ENCODE measurements at regions not wholly inside any gene's neighbourhood (a gene's known extent, or its start where the extent isn't known, plus 50 kb on each side); places are given as distances from the start of the nearest gene placed in this dataset.

DNA sequence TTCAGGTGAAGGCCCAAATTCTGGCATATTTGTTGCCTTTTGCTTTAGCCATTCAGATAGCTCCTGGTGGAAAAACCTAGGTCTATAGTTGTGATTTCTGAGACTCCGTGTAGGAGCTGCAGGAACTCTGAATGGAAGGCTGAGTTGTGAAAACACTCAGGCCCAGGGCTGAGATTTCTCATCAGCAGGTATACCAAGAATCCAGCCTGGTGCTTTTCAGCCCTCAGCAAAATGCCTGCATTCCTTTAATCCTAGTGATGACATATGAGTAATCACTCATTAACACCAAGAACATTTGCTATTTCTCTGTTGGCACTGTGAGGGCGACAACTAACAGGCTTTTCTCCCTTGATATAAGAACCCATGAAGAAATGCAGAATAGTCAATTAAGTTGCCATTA is 546.1 kb upstream of the MAN1A1 start:
- no peak for TF ChIP-seq CTCF (IDR thresholded peaks at IDR 0.05)
- no peak for TF ChIP-seq POLR2A (IDR thresholded peaks at IDR 0.05)
- DNase-seq: no peak
- Histone ChIP-seq H3K9me3 (no peaks in the 10 kb centered on the region), H3K36me3 (no peaks in the 10 kb centered on the region), H3K27me3 (no peaks in the 10 kb centered on the region), H3K4me3 (no peak overlapping the region), H3K4me1 (no peaks in the 10 kb centered on the region), H3K27ac (no peak overlapping the region)
- intact Hi-C loops (cut with DNase I; ENCODE audit: low total_unique reads): no loop called here

DNA sequence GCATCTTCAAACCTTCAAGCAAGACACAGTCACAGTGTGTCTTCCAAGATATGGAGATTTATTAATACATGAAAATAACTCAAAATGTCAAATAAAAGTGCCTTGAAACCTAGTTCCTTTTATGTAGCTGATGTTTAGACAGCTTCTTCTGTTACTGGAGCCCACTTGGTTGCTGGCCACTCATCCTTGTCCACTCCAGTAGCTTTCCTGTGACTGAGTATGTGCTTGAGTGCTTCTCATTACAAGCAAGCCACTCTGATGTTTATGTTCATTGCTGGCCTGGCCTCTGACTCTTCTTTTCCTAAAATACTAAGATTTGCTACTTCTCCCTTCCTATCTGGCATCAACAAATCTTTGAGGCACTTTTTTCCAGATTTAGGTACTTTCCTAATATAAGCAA is 545.2 kb upstream of the MAN1A1 start:
- Histone ChIP-seq H3K27ac (no peak overlapping the region), H3K4me1 (no peaks in the 10 kb centered on the region), H3K4me3 (no peak overlapping the region), H3K27me3 (no peaks in the 10 kb centered on the region), H3K9me3 (no peaks in the 10 kb centered on the region), H3K36me3 (no peaks in the 10 kb centered on the region)
- TF ChIP-seq POLR2A (IDR thresholded peaks at IDR 0.05): no peak
- no peak for TF ChIP-seq CTCF (IDR thresholded peaks at IDR 0.05)
- no peak for DNase-seq
- intact Hi-C loops (cut with DNase I; ENCODE audit: low total_unique reads): no loop called here

DNA sequence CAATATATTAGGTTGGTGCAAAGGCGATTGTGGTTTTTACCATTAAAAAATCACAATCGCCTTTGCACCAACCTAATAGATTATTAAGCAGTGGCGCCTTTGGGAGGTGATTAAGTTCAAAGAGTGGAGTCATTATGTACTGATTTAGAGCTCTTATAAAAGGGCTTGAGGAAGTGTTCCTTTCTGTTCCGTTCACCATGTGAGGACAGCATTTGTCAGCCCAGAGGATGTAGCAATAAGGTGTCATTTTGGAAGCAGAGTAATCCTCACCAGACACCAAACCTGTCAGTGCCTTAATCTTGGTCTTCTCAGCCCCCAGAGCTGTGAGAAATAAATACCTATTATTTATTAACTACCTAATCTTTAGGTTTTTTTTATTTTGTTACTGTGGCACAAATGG is 542.1 kb upstream of the MAN1A1 start:
- Histone ChIP-seq H3K36me3 (no peaks in the 10 kb centered on the region), H3K27ac (no peak overlapping the region), H3K27me3 (no peaks in the 10 kb centered on the region), H3K4me1 (no peaks in the 10 kb centered on the region), H3K4me3 (no peak overlapping the region), H3K9me3 (no peaks in the 10 kb centered on the region)
- intact Hi-C loops (cut with DNase I; ENCODE audit: low total_unique reads): no loop called here
- no peak for TF ChIP-seq POLR2A (IDR thresholded peaks at IDR 0.05)
- TF ChIP-seq CTCF (IDR thresholded peaks at IDR 0.05): no peak
- DNase-seq: no peak

DNA sequence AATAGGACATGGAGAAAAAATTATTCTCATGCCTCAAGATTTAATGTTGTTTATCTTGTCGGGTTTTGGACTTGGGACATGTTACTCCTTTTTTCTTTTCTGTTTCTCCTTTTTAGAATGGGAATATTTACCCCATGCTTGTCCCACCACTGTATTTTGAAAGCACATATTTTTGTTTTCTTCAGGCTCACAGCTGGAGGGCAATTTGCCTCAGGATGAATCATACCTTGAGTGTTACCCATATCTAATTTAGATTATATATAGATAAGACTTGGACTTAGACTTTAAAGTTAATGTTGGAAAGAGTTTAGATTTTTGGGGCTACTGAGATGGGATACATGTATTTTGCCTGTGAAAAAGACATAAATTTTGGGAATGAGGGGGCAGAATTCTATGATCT is 541.6 kb upstream of the MAN1A1 start:
- TF ChIP-seq CTCF (IDR thresholded peaks at IDR 0.05): no peak
- no peak for TF ChIP-seq POLR2A (IDR thresholded peaks at IDR 0.05)
- no peaks in the 10 kb centered on the region for H3K36me3 ChIP-seq
- H3K27ac ChIP-seq: no peak overlapping the region
- H3K27me3 ChIP-seq: no peaks in the 10 kb centered on the region
- H3K9me3 ChIP-seq: no peaks in the 10 kb centered on the region
- intact Hi-C loops (cut with DNase I; ENCODE audit: low total_unique reads): no loop called here
- no peak for DNase-seq
- no peak overlapping the region for H3K4me3 ChIP-seq
- H3K4me1 ChIP-seq: no peaks in the 10 kb centered on the region

DNA sequence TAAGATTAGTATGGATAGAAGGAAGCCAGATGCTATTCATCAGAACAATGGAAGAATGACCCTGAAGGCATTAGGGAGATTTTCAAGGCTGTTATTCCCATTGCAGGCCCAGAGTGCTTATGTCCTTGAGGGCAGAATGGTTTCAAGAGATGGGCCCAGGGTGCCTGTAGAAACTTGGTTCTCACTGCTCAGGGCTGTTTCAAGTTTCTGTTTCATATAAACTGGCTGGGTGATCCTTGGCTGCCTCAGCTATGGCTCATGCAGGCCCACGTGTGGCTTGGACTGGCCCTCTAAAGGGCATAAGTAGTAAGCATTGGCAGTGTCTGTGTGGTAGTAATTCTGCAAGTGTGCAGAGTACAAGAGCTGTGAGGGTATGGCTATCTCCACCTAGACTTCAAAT is 540.9 kb upstream of the MAN1A1 start:
- no peaks in the 10 kb centered on the region for H3K9me3 ChIP-seq
- TF ChIP-seq CTCF (IDR thresholded peaks at IDR 0.05) (no peak), POLR2A (IDR thresholded peaks at IDR 0.05) (no peak)

More for the DNA sequence above, 540.9 kb upstream of the MAN1A1 start:
- intact Hi-C loops (cut with DNase I; ENCODE audit: low total_unique reads): no loop called here
- Histone ChIP-seq H3K27ac (no peak overlapping the region), H3K4me3 (no peak overlapping the region), H3K36me3 (no peaks in the 10 kb centered on the region), H3K4me1 (no peaks in the 10 kb centered on the region), H3K27me3 (no peaks in the 10 kb centered on the region)
- DNase-seq: no peak

All from uterus (tissue), 3 donors.